OCI-LY3 (cell line): ENCODE measurements at regions not wholly inside any gene's neighbourhood (a gene's known extent, or its start where the extent isn't known, plus 50 kb on each side); places are given as distances from the start of the nearest gene placed in this dataset.

Source experiments
- CTCF ChIP-seq: fragments of 200-600, 300-600 bp; sonication (generic); IDR thresholded peaks from 2 replicates; pipeline ENCODE4 v1.5.1; 2014; ENCODE audit warnings: antibody characterized with exemption, low read length, low read depth
- EZH2phosphoT487 ChIP-seq: fragments of 200-600 bp; shearing (Covaris generic); IDR thresholded peaks from 2 replicates; pipeline ENCODE4 v1.6.1; 2018; ENCODE audit warnings: antibody characterized with exemption, mixed run types, low read depth

- TF ChIP-seq CTCF (no peak), EZH2phosphoT487 (no peak)
Measured at GRCh38 chr15:29324746-29325145, 55.1 kb upstream of the NSMCE3 start.
